ENCODE measurements at regions not wholly inside any gene's neighbourhood (a gene's known extent, or its start where the extent isn't known, plus 50 kb on each side); places are given as distances from the start of the nearest gene placed in this dataset.

GRCh38 chr13:81247711-81248110, 906.8 kb upstream of the SPRY2 start:
- H3K36me3 ChIP-seq (ENCODE audit: low read depth, low read length) = no peaks in the 10 kb centered on the region
- no peak overlapping the region for H2AFZ ChIP-seq (ENCODE audit: low read length)
- no peak overlapping the region for H3K4me2 ChIP-seq (ENCODE audit: low read length)
- no peaks in the 10 kb centered on the region for H3K4me1 ChIP-seq (ENCODE audit: insufficient read depth, low read length)
- H3K9ac ChIP-seq (ENCODE audit: low read length) = no peak overlapping the region
- no peak overlapping the region for H3K4me3 ChIP-seq (ENCODE audit: low read length)
- no peaks in the 10 kb centered on the region for H3K9me2 ChIP-seq (replicated peaks; ENCODE audit: low read length)
- H3K79me2 ChIP-seq (ENCODE audit: low read length) = no peaks in the 10 kb centered on the region
- ATAC-seq = no peak
- ChIA-PET POLR2A (ENCODE audit: unreplicated experiment) (no interaction called here), CTCF (no interaction called here)
- H3F3A ChIP-seq (ENCODE audit: low read length, unreplicated experiment) = no peaks in the 10 kb centered on the region
- no TSS peak for BruUV-seq (replicated peaks)
- H3K9me3 ChIP-seq (ENCODE audit: low read length) = no peaks in the 10 kb centered on the region
- DNase-seq = no peak
- H3K27me3 ChIP-seq (ENCODE audit: low read length) = no peaks in the 10 kb centered on the region
- intact Hi-C loops (cut with micrococcal nuclease) = no loop called here
- no peaks in the 10 kb centered on the region for H4K20me1 ChIP-seq (ENCODE audit: low read length)
- H3K27ac ChIP-seq (ENCODE audit: low read length) = no peak overlapping the region
- TF ChIP-seq EZH2 (IDR thresholded peaks at IDR 0.05; ENCODE audit: low read length, unreplicated experiment) = no peak
- TF ChIP-seq, protein P1, sequence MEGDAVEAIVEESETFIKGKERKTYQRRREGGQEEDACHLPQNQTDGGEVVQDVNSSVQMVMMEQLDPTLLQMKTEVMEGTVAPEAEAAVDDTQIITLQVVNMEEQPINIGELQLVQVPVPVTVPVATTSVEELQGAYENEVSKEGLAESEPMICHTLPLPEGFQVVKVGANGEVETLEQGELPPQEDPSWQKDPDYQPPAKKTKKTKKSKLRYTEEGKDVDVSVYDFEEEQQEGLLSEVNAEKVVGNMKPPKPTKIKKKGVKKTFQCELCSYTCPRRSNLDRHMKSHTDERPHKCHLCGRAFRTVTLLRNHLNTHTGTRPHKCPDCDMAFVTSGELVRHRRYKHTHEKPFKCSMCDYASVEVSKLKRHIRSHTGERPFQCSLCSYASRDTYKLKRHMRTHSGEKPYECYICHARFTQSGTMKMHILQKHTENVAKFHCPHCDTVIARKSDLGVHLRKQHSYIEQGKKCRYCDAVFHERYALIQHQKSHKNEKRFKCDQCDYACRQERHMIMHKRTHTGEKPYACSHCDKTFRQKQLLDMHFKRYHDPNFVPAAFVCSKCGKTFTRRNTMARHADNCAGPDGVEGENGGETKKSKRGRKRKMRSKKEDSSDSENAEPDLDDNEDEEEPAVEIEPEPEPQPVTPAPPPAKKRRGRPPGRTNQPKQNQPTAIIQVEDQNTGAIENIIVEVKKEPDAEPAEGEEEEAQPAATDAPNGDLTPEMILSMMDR (conservative IDR thresholded peaks at IDR 0.05; ENCODE audit: low read depth, low read length) = no peak
- no peak for TF ChIP-seq EZH2phosphoT487 (IDR thresholded peaks at IDR 0.05; ENCODE audit: borderline replicate concordance, low read length)

- Histone ChIP-seq H3K36me3 (ENCODE audit: low read depth, low read length) (no peaks in the 10 kb centered on the region), H3K9ac (ENCODE audit: low read length) (no peak overlapping the region), H3K27me3 (ENCODE audit: low read length) (no peaks in the 10 kb centered on the region), H4K20me1 (ENCODE audit: low read length) (no peaks in the 10 kb centered on the region), H2AFZ (ENCODE audit: low read length) (no peak overlapping the region), H3K79me2 (ENCODE audit: low read length) (no peaks in the 10 kb centered on the region), H3K27ac (ENCODE audit: low read length) (no peak overlapping the region), H3F3A (ENCODE audit: low read length, unreplicated experiment) (no peaks in the 10 kb centered on the region), H3K9me2 (replicated peaks; ENCODE audit: low read length) (no peaks in the 10 kb centered on the region), H3K4me3 (ENCODE audit: low read length) (no peak overlapping the region), H3K4me2 (ENCODE audit: low read length) (no peak overlapping the region), H3K4me1 (ENCODE audit: insufficient read depth, low read length) (no peaks in the 10 kb centered on the region), H3K9me3 (ENCODE audit: low read length) (no peaks in the 10 kb centered on the region)
- DNase-seq (no peak), ATAC-seq (no peak)
- intact Hi-C loops (cut with micrococcal nuclease) = no loop called here
- BruUV-seq (replicated peaks) = no TSS peak
- ChIA-PET POLR2A (ENCODE audit: unreplicated experiment) (no interaction called here), CTCF (no interaction called here)
- TF ChIP-seq EZH2phosphoT487 (IDR thresholded peaks at IDR 0.05; ENCODE audit: borderline replicate concordance, low read length) = no peak
- no peak for TF ChIP-seq EZH2 (IDR thresholded peaks at IDR 0.05; ENCODE audit: low read length, unreplicated experiment)
- TF ChIP-seq, protein P1 (conservative IDR thresholded peaks at IDR 0.05; ENCODE audit: low read depth, low read length) = no peak
Measured at GRCh38 chr13:81246556-81246955, 905.6 kb upstream of the SPRY2 start.

DNA sequence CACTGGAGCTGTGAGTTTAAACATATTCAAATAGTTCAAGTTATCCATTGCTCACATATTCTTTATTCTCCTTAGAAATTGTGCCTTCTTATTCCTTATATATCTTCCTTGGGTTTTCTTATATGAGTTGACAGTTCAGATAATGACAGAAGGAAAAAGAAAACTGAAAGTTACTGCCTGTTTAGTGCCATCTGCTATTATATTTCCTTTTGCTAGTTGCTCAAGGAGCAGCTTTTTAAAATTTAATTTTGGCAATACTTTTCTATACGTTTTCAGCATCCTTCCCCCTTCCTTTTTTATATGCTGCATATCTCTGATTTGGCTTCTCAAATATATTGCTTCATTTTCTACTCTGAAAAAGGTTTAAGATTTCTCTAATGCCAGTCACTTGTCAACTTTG, 903.1 kb upstream of the SPRY2 start:
- Histone ChIP-seq H4K20me1 (ENCODE audit: low read length) (no peaks in the 10 kb centered on the region), H3F3A (ENCODE audit: low read length, unreplicated experiment) (no peaks in the 10 kb centered on the region), H3K9me3 (ENCODE audit: low read length) (no peaks in the 10 kb centered on the region), H3K9ac (ENCODE audit: low read length) (no peak overlapping the region), H3K36me3 (ENCODE audit: low read depth, low read length) (no peaks in the 10 kb centered on the region), H3K79me2 (ENCODE audit: low read length) (no peaks in the 10 kb centered on the region), H3K4me1 (ENCODE audit: insufficient read depth, low read length) (no peaks in the 10 kb centered on the region), H3K9me2 (replicated peaks; ENCODE audit: low read length) (no peaks in the 10 kb centered on the region), H3K4me3 (ENCODE audit: low read length) (no peak overlapping the region), H3K27me3 (ENCODE audit: low read length) (no peaks in the 10 kb centered on the region), H3K27ac (ENCODE audit: low read length) (no peak overlapping the region), H2AFZ (ENCODE audit: low read length) (no peak overlapping the region), H3K4me2 (ENCODE audit: low read length) (no peak overlapping the region)
- ATAC-seq = no peak
- intact Hi-C loops (cut with micrococcal nuclease) = no loop called here
- BruUV-seq (replicated peaks) = no TSS peak
- TF ChIP-seq, protein P1 (conservative IDR thresholded peaks at IDR 0.05; ENCODE audit: low read depth, low read length) = no peak
- TF ChIP-seq EZH2phosphoT487 (IDR thresholded peaks at IDR 0.05; ENCODE audit: borderline replicate concordance, low read length) (no peak), EZH2 (IDR thresholded peaks at IDR 0.05; ENCODE audit: low read length, unreplicated experiment) (no peak)
- ChIA-PET CTCF (no interaction called here), POLR2A (ENCODE audit: unreplicated experiment) (no interaction called here)
- DNase-seq = no peak
